ENCODE measurements at regions not wholly inside any gene's neighbourhood (a gene's known extent, or its start where the extent isn't known, plus 50 kb on each side); places are given as distances from the start of the nearest gene placed in this dataset.
A peak's percentile ranks its signal among the peaks of the same experiment; 100 is the strongest.

DNA sequence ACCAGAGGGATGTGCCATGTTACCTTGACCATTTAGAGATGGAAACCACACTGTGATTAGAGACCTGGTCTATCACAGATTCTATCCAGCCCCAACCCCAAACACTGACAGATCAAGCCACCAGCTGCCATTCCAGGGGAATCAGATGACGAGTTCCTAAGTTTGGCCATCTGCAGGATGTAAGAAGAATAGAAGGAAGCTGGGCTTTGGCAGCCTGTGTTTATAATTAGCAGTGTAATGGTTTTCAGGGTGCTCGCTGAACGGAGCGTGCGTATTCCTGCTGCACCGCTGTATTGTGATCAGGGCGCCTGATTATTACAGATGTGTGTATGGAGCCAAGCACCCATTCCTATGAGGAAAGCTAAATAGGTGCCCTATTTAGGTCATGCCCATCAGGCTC lies 138.1 kb downstream of the LRRC30 start:
- Histone ChIP-seq H3K9me3 (ENCODE audit: control insufficient read depth in 2 of 2, insufficient read depth in 1 of 2, low read length in 1 of 2) (peaks cover 0 to 1% of the 10 kb centered on the region in 2 donors), H3K4me1 (ENCODE audit: control insufficient read depth in 2 of 2, insufficient read depth in 2 of 2, low read length in 2 of 2) (peaks cover 0 to 4% of the 10 kb centered on the region in 2 donors), H3K36me3 (ENCODE audit: control insufficient read depth in 2 of 2, insufficient read depth in 2 of 2, low read length in 1 of 2) (no peaks in the 10 kb centered on the region), H3K4me3 (ENCODE audit: low read length in 2 of 2) (no peak overlapping the region), H3K27me3 (ENCODE audit: control insufficient read depth in 2 of 2, insufficient read depth in 1 of 2, low read length in 1 of 2) (no peaks in the 10 kb centered on the region), H3K27ac (ENCODE audit: low read depth in 1 of 2, low read length in 1 of 2) (peak overlapping the region in 1 of 2 donors; percentile 19)
- WGBS = 92% methylated on average over 7 of the region's 7 CpGs
- DNase-seq (ENCODE audit: low read depth in 6 of 9, low spot score in 9 of 9) = no peak

DNA sequence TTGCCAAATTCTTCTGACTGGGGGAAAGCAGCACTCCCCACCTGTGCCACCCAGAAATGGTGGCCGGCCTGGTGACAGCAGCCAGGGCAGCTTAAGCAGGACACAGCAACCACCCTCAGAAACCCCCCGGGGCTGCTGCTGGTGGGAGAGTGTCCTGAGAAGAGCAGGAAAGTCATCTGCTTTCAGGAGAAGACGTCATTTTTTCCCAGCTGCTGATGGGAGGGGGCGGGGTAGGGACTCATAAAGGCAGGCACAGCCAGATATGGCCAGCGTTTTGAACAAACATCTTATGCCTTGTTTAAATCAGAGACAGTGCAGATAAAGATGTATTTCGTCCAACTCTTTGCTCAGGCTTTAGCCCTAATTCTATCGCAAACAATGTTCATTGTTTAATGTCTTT lies 139.5 kb downstream of the LRRC30 start:
- peaks cover 0 to 4% of the 10 kb centered on the region in 2 donors for H3K4me1 ChIP-seq (ENCODE audit: control insufficient read depth in 2 of 2, insufficient read depth in 2 of 2, low read length in 2 of 2)
- no peak for DNase-seq (ENCODE audit: low read depth in 6 of 9, low spot score in 9 of 9)
- no peaks in the 10 kb centered on the region for H3K36me3 ChIP-seq (ENCODE audit: control insufficient read depth in 2 of 2, insufficient read depth in 2 of 2, low read length in 1 of 2)
- WGBS = 47% methylated on average over 7 of the region's 7 CpGs
- peaks cover 0 to 1% of the 10 kb centered on the region in 2 donors for H3K9me3 ChIP-seq (ENCODE audit: control insufficient read depth in 2 of 2, insufficient read depth in 1 of 2, low read length in 1 of 2)
- H3K4me3 ChIP-seq (ENCODE audit: low read length in 2 of 2) = no peak overlapping the region
- no peak overlapping the region for H3K27ac ChIP-seq (ENCODE audit: low read depth in 1 of 2, low read length in 1 of 2)
- no peaks in the 10 kb centered on the region for H3K27me3 ChIP-seq (ENCODE audit: control insufficient read depth in 2 of 2, insufficient read depth in 1 of 2, low read length in 1 of 2)

DNA sequence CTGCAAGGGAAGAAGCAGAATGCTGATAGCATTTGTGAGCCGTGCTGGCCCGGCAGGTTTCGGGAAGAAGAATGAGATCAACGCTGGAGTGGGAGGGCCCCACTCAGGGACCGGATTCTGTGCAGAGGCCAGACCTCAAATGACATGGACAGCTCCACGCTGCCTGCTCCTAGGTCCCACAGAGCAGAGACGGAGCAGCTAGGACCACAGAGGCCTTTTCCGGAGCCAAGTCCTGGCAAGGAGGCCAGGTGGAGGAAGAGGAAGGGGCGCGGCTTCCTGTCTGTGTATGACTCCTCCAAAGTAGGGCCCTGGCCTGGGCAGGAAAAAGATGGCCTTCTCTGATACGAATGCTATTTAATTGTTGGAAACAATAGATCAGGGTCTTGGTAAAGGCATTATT lies 139.9 kb downstream of the LRRC30 start:
- WGBS = 14% methylated on average over 11 of the region's 11 CpGs
- Histone ChIP-seq H3K4me3 (ENCODE audit: low read length in 2 of 2) (no peak overlapping the region), H3K4me1 (ENCODE audit: control insufficient read depth in 2 of 2, insufficient read depth in 2 of 2, low read length in 2 of 2) (peaks cover 0 to 4% of the 10 kb centered on the region in 2 donors), H3K27me3 (ENCODE audit: control insufficient read depth in 2 of 2, insufficient read depth in 1 of 2, low read length in 1 of 2) (no peaks in the 10 kb centered on the region), H3K9me3 (ENCODE audit: control insufficient read depth in 2 of 2, insufficient read depth in 1 of 2, low read length in 1 of 2) (peaks cover 0 to 1% of the 10 kb centered on the region in 2 donors), H3K27ac (ENCODE audit: low read depth in 1 of 2, low read length in 1 of 2) (no peak overlapping the region), H3K36me3 (ENCODE audit: control insufficient read depth in 2 of 2, insufficient read depth in 2 of 2, low read length in 1 of 2) (no peaks in the 10 kb centered on the region)
- DNase-seq (ENCODE audit: low read depth in 6 of 9, low spot score in 9 of 9) = peak in 1 of 9 donors; percentile 19

DNA sequence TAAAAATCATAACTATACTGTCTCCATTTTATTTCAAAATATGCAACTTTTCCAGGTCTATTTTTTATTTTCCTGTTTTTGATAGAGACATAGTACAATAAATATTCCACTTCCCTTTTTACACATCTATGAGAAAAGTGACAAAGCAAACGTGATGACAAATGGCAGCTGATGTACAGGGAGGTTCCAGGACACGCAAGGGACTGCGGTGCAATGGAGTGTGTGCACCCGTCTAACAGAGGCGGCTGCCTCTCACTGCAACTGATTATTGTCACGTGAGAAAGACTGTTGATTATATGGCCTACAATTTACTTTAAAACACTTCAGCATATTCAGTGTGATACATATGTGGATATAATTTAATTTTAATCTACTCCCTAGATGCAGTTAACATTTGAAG lies 142.6 kb downstream of the LRRC30 start:
- Histone ChIP-seq H3K4me1 (ENCODE audit: control insufficient read depth in 2 of 2, insufficient read depth in 2 of 2, low read length in 2 of 2) (peaks cover 0 to 4% of the 10 kb centered on the region in 2 donors), H3K27ac (ENCODE audit: low read depth in 1 of 2, low read length in 1 of 2) (no peak overlapping the region), H3K36me3 (ENCODE audit: control insufficient read depth in 2 of 2, insufficient read depth in 2 of 2, low read length in 1 of 2) (no peaks in the 10 kb centered on the region), H3K27me3 (ENCODE audit: control insufficient read depth in 2 of 2, insufficient read depth in 1 of 2, low read length in 1 of 2) (no peaks in the 10 kb centered on the region), H3K4me3 (ENCODE audit: low read length in 2 of 2) (no peak overlapping the region), H3K9me3 (ENCODE audit: control insufficient read depth in 2 of 2, insufficient read depth in 1 of 2, low read length in 1 of 2) (peaks cover 1 to 6% of the 10 kb centered on the region in 2 donors)
- no peak for DNase-seq (ENCODE audit: low read depth in 6 of 9, low spot score in 9 of 9)
- WGBS = 57% methylated on average over 6 of the region's 6 CpGs

DNA sequence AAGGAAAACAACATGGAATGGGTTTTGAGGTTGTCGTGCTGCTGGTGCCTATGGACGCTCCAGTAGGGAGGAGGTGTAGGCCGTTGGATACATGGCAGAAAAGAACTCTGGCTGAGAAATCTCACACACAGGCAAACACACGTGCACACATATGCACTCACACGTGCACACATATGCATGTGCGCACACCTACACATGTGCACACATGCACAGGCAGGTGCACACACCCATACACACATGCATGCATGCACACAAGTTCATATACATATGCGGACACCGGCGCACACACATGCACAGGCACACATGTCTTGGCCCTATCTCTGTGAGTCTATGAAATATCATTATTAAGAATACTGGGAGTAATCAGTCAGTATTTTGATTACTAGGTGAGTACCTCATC lies 150.4 kb downstream of the LRRC30 start:
- no peaks in the 10 kb centered on the region for H3K4me1 ChIP-seq (ENCODE audit: control insufficient read depth in 2 of 2, insufficient read depth in 2 of 2, low read length in 2 of 2)
- no peak overlapping the region for H3K27ac ChIP-seq (ENCODE audit: low read depth in 1 of 2, low read length in 1 of 2)
- peaks cover 0 to 3% of the 10 kb centered on the region in 2 donors for H3K9me3 ChIP-seq (ENCODE audit: control insufficient read depth in 2 of 2, insufficient read depth in 1 of 2, low read length in 1 of 2)
- WGBS = 98% methylated on average over 9 of the region's 9 CpGs
- no peaks in the 10 kb centered on the region for H3K27me3 ChIP-seq (ENCODE audit: control insufficient read depth in 2 of 2, insufficient read depth in 1 of 2, low read length in 1 of 2)
- no peaks in the 10 kb centered on the region for H3K36me3 ChIP-seq (ENCODE audit: control insufficient read depth in 2 of 2, insufficient read depth in 2 of 2, low read length in 1 of 2)
- DNase-seq (ENCODE audit: low read depth in 6 of 9, low spot score in 9 of 9) = no peak
- H3K4me3 ChIP-seq (ENCODE audit: low read length in 2 of 2) = no peak overlapping the region

DNA sequence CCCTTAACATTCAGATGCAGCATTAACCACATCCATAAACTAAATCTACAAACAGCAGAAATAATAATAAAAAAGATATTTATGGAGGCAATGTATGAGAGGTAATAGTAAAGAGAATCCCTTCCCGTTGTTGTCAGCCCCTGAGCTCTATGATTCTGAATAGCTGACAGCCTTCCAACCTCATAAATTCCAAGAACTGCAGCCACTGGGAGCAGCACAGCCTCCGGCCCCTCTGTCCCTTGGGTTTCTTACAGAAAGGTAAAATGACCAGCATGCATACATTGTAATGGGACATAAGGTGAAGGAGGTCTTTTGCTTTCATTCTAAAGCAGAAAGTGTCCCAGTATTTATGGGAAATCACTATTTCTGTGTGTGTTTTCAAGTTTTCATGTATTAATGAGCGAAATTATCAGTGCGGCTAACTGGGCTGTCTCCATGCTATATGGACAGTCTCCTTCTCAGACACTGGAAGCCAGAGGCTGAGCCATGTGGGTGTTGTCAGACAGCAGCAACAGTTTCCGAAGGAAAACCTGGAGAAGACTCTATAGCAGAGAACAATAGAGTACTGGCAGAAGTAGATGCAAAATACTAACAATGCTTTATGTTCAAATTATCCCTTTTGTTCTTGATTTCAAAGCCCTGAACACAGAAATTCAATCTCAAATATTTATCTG lies 151.6 kb downstream of the LRRC30 start:
- Histone ChIP-seq H3K27me3 (ENCODE audit: control insufficient read depth in 2 of 2, insufficient read depth in 1 of 2, low read length in 1 of 2) (no peaks in the 10 kb centered on the region), H3K27ac (ENCODE audit: low read depth in 1 of 2, low read length in 1 of 2) (no peak overlapping the region), H3K36me3 (ENCODE audit: control insufficient read depth in 2 of 2, insufficient read depth in 2 of 2, low read length in 1 of 2) (no peaks in the 10 kb centered on the region), H3K4me1 (ENCODE audit: control insufficient read depth in 2 of 2, insufficient read depth in 2 of 2, low read length in 2 of 2) (no peaks in the 10 kb centered on the region), H3K4me3 (ENCODE audit: low read length in 2 of 2) (no peak overlapping the region), H3K9me3 (ENCODE audit: control insufficient read depth in 2 of 2, insufficient read depth in 1 of 2, low read length in 1 of 2) (no peaks in the 10 kb centered on the region)
- no peak for DNase-seq (ENCODE audit: low read depth in 6 of 9, low spot score in 9 of 9)
- WGBS = 92% methylated on average over 5 of the region's 5 CpGs

DNA sequence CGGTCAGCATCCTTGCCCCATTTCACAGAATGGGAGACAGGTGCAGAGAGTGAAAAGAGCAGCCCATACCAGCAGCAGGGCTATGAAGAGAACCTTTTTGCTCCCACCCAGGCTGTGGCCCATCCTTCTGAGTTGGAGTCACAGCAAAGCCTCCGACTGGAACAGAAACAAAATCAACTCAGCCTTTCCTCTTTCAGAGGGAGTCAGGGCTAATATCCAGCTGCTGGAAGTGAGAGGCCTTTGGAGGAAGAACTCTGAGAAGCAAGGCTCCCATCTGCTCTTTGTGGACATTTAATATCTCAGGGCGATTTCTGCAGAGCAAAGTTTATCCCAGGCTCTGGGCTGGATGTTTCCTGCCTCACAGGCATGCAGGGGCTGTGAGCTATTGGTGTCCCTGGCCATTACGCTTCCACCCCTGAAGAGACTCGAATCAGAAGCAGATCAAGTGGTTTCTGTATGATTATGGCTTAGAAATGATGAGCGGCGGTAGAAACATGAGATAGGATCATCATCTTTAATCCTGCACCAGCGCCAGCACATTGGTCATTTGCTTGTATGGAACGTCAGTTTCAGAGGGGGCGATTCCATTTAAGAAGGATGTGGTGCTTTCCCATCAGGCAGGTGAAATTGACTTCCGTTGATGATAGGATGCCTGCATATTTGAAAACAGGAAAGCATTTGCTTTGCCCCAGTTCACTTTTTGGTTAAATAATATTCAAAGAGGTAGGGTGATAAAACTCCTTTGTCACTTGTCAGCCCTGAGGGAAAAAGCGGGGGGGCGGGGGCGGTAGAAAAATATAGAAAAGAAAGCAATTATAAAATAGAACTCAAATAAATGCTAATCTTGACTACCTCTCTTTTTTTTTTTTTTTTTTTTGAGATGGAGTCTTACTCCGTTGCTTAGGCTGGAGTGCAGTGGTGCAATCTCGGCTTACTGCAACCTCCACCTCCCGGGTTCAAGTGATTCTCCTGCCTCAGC lies 152.4 kb downstream of the LRRC30 start:
- H3K36me3 ChIP-seq (ENCODE audit: control insufficient read depth in 2 of 2, insufficient read depth in 2 of 2, low read length in 1 of 2) = no peaks in the 10 kb centered on the region
- H3K9me3 ChIP-seq (ENCODE audit: control insufficient read depth in 2 of 2, insufficient read depth in 1 of 2, low read length in 1 of 2) = no peaks in the 10 kb centered on the region
- no peak overlapping the region for H3K4me3 ChIP-seq (ENCODE audit: low read length in 2 of 2)
- H3K27me3 ChIP-seq (ENCODE audit: control insufficient read depth in 2 of 2, insufficient read depth in 1 of 2, low read length in 1 of 2) = no peaks in the 10 kb centered on the region
- H3K27ac ChIP-seq (ENCODE audit: low read depth in 1 of 2, low read length in 1 of 2) = no peak overlapping the region
- no peak for DNase-seq (ENCODE audit: low read depth in 6 of 9, low spot score in 9 of 9)
- 72% methylated on average over 17 of the region's 17 CpGs for WGBS
- no peaks in the 10 kb centered on the region for H3K4me1 ChIP-seq (ENCODE audit: control insufficient read depth in 2 of 2, insufficient read depth in 2 of 2, low read length in 2 of 2)

DNA sequence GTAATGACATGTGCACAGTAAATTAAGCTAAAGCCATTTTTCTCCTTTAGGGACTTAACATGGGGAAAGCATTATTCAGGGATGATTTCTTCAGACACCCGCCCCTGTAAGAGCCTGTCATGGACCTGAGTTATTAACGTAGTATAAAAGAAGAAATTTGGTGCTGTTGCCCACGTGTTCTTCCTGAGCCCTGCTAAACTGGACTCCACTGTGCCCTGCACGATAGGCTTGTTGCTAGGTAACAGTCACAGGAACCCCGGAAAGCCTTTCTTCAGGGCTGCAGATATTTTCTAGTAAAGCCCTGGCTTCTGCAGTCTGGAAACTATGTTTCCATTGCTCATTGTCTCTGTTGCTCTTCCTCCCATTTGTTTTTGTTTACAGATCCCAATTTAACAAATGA lies 157.9 kb downstream of the LRRC30 start:
- H3K4me3 ChIP-seq (ENCODE audit: low read length in 2 of 2) = no peak overlapping the region
- no peaks in the 10 kb centered on the region for H3K36me3 ChIP-seq (ENCODE audit: control insufficient read depth in 2 of 2, insufficient read depth in 2 of 2, low read length in 1 of 2)
- no peaks in the 10 kb centered on the region for H3K9me3 ChIP-seq (ENCODE audit: control insufficient read depth in 2 of 2, insufficient read depth in 1 of 2, low read length in 1 of 2)
- DNase-seq (ENCODE audit: low read depth in 6 of 9, low spot score in 9 of 9) = no peak
- H3K27me3 ChIP-seq (ENCODE audit: control insufficient read depth in 2 of 2, insufficient read depth in 1 of 2, low read length in 1 of 2) = no peaks in the 10 kb centered on the region
- WGBS = 83% methylated on average over 5 of the region's 5 CpGs
- no peaks in the 10 kb centered on the region for H3K4me1 ChIP-seq (ENCODE audit: control insufficient read depth in 2 of 2, insufficient read depth in 2 of 2, low read length in 2 of 2)
- no peak overlapping the region for H3K27ac ChIP-seq (ENCODE audit: low read depth in 1 of 2, low read length in 1 of 2)

Measured in thymus (tissue), 11 donors.